ENCODE measurements at regions not wholly inside any gene's neighbourhood (a gene's known extent, or its start where the extent isn't known, plus 50 kb on each side); places are given as distances from the start of the nearest gene placed in this dataset.

- Histone ChIP-seq H3K4me1 (ENCODE audit: control insufficient read depth, insufficient read depth, low read length) (no peaks in the 10 kb centered on the region), H3K4me3 (ENCODE audit: low read length) (no peak overlapping the region), H3K27me3 (ENCODE audit: control insufficient read depth, insufficient read depth) (no peaks in the 10 kb centered on the region), H3K9me3 (ENCODE audit: control insufficient read depth, low read length) (no peaks in the 10 kb centered on the region), H3K27ac (ENCODE audit: low read length) (no peak overlapping the region)
- no peak for ATAC-seq
- DNase-seq, result no peak
- WGBS, result 89% methylated on average over 26 of the region's 26 CpGs
- intact Hi-C loops (cut with DNase I), result no loop called here
Observed at GRCh38 chr6:169317441-169318202, 64.0 kb upstream of the THBS2 start.

- H3K27ac ChIP-seq (ENCODE audit: low read length), result no peak overlapping the region
- no peak for DNase-seq
- no peaks in the 10 kb centered on the region for H3K4me1 ChIP-seq (ENCODE audit: control insufficient read depth, insufficient read depth, low read length)
- no peaks in the 10 kb centered on the region for H3K27me3 ChIP-seq (ENCODE audit: control insufficient read depth, insufficient read depth)
- WGBS, result 92% methylated on average over 5 of the region's 5 CpGs
- no peaks in the 10 kb centered on the region for H3K9me3 ChIP-seq (ENCODE audit: control insufficient read depth, low read length)
- ATAC-seq, result no peak
- intact Hi-C loops (cut with DNase I), result no loop called here
- no peak overlapping the region for H3K4me3 ChIP-seq (ENCODE audit: low read length)
Observed at GRCh38 chr6:169316651-169317050, 63.0 kb upstream of the THBS2 start.

GRCh38 chr6:169315830-169316614, 62.4 kb upstream of the THBS2 start:
- 96% methylated on average over 12 of the region's 12 CpGs for WGBS
- Histone ChIP-seq H3K4me1 (ENCODE audit: control insufficient read depth, insufficient read depth, low read length) (no peaks in the 10 kb centered on the region), H3K27me3 (ENCODE audit: control insufficient read depth, insufficient read depth) (no peaks in the 10 kb centered on the region), H3K27ac (ENCODE audit: low read length) (no peak overlapping the region), H3K4me3 (ENCODE audit: low read length) (no peak overlapping the region), H3K9me3 (ENCODE audit: control insufficient read depth, low read length) (no peaks in the 10 kb centered on the region)
- DNase-seq, result no peak
- no peak for ATAC-seq
- intact Hi-C loops (cut with DNase I), result no loop called here

- 96% methylated on average over 22 of the region's 22 CpGs for WGBS
- intact Hi-C loops (cut with DNase I), result no loop called here
Observed at GRCh38 chr6:169313347-169314010, 59.8 kb upstream of the THBS2 start.

GRCh38 chr6:169312658-169313346, 59.2 kb upstream of the THBS2 start:
- H3K9me3 ChIP-seq (ENCODE audit: control insufficient read depth, low read length), result no peaks in the 10 kb centered on the region
- no peak overlapping the region for H3K4me3 ChIP-seq (ENCODE audit: low read length)
- H3K27me3 ChIP-seq (ENCODE audit: control insufficient read depth, insufficient read depth), result no peaks in the 10 kb centered on the region
- ATAC-seq, result peak; percentile 36
- DNase-seq, result peak in 1 of 3 donors; percentile 30
- WGBS, result 55% methylated on average over 14 of the region's 14 CpGs
- no peak overlapping the region for H3K27ac ChIP-seq (ENCODE audit: low read length)
- intact Hi-C loops (cut with DNase I), result no loop called here
- H3K4me1 ChIP-seq (ENCODE audit: control insufficient read depth, insufficient read depth, low read length), result no peaks in the 10 kb centered on the region

More at GRCh38 chr6:169313347-169314010, 59.8 kb upstream of the THBS2 start:
- Histone ChIP-seq H3K4me3 (ENCODE audit: low read length) (no peak overlapping the region), H3K27me3 (ENCODE audit: control insufficient read depth, insufficient read depth) (no peaks in the 10 kb centered on the region), H3K27ac (ENCODE audit: low read length) (no peak overlapping the region), H3K9me3 (ENCODE audit: control insufficient read depth, low read length) (no peaks in the 10 kb centered on the region), H3K4me1 (ENCODE audit: control insufficient read depth, insufficient read depth, low read length) (no peaks in the 10 kb centered on the region)
- ATAC-seq (no peak), DNase-seq (no peak)

- no peaks in the 10 kb centered on the region for H3K27me3 ChIP-seq (ENCODE audit: control insufficient read depth, insufficient read depth)
- no peaks in the 10 kb centered on the region for H3K4me1 ChIP-seq (ENCODE audit: control insufficient read depth, insufficient read depth, low read length)
- ATAC-seq (no peak), DNase-seq (no peak)
- 87% methylated on average over 3 of the region's 3 CpGs for WGBS
- H3K9me3 ChIP-seq (ENCODE audit: control insufficient read depth, low read length), result no peaks in the 10 kb centered on the region
- intact Hi-C loops (cut with DNase I), result no loop called here
- H3K4me3 ChIP-seq (ENCODE audit: low read length), result no peak overlapping the region
- H3K27ac ChIP-seq (ENCODE audit: low read length), result no peak overlapping the region
Observed at GRCh38 chr6:169310983-169311382, 57.3 kb upstream of the THBS2 start.

All from right cardiac atrium (tissue), 5 donors.